ENCODE measurements at regions not wholly inside any gene's neighbourhood (a gene's known extent, or its start where the extent isn't known, plus 50 kb on each side); places are given as distances from the start of the nearest gene placed in this dataset.

DNA sequence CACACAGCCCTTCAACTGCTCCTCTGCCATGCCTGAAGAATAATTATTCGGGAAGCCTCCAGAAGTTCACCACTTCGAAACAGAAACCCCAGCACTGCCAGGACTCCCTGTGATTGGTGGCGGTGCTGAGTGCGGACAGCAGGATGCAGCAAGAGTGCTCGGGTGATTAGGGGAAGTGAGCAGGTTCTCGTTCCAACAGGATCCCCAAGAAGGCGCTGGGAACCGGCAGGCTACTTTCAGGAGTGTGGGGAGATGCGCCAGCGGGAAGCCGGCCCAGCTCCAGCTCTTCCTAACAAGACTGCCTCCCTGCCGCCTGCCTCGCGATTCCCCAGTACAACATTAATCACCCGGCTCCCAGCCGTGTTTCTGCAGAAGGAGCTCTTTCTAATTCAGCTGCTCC lies 630.2 kb downstream of the BRD1 start:
- no peak for DNase-seq

DNA sequence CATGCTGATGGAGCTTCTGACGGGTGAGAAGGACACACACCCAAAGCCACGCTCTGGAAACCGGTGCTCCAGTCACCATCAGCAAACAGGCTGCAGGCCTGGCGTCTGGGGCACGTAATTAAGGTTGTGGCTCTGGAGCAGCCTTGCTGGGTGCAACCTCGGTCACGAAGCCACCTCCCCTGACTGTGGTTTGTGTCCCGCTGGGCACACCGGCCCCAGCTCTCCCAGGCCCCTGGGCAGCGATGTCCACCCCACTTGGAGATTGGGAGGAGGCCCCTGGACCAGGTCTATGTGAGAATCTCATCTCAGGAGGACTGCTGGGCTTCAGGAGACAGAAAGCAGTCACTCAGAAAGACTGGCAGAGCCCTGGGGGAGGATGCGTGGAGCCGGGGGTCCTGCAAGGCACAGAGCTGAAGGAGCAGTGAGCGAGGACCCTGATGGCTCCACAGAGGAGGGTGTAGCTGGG lies 631.6 kb downstream of the BRD1 start:
- no peak for DNase-seq

DNA sequence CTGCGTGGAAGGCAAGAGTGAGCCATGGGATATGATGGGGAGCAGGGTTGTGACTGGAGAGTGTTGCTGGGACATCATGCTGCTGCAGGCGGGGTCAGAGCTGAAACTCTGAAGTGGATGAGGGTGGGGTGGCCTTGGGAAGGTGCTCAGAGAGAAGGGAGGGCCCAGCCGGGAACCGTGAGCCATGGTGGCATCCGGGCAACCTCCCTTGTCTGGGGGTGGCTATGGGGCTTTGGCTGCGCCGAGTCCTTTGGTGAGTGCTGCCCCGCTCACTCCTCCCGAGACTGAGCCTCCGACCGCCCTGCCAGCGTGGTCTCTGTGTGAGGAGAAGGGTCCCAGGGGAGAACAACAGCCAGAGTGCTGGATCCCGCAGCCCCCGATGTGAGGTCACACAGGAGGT lies 632.0 kb downstream of the BRD1 start:
- DNase-seq: no peak

DNA sequence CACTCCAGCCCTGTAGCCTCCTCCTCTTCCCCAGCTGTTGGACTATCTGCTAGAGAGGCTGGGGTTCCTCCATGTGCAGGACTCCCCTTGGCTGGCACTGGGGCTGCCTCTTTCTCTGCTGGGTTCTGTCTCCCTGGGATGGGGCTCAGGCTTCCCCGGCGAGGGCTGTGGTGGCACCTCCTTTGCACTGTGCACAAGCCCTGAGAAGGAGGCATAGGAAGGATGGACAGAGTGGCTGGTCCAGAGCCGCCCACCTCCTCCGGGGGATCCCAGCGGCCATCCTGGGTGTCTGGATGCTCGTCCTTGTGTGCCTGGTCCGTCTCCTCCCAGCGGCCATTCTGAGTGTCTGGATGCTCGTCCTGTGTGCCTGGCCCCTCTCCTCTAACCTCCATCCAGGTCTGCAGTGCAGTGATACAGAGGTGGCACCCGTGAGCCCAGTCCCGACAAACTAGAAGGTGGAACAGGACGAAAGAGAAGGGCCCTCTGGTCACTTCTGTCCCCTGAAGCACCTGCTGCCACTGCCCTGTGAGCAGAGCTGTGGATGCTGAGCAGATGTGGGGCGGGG lies 633.7 kb downstream of the BRD1 start:
- no peak for DNase-seq

DNA sequence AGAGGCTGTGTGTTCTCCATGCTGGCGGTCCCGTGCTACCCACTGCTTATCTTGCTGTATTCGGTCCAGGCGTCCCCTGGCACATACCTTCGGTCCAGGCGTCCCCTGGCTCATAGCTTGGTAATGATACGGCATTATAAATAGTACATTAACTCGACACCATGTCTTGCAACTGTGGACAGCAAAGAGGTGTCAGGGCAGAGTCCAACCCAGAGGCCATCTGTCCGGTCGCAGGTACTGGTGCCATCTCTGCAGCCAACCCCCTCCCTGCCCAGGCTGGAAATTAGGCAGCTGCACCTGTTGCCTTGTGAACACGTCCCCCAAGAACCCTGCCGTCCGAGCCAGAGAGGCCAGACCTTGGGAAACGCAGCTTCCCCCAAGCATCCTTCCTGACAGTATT lies 634.3 kb downstream of the BRD1 start:
- DNase-seq: no peak

DNA sequence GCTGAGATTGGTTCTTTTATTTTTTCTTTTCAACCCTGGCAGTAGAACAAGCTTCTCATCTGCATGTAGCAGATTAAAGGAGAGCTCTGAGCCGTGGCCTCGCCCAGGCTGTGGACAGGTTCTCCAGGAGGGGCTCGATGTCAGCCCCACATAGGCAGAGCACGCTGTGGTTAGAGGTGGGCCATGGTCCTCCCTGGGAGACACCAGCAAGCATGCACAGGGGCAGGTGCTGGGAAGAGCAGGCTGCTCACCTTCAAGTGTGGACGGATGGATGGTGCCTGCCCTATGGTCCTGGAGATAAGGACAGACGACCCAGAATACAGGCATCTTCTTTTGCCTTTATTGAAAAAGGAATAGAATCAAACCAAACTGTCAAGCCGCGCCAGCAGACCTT lies 634.8 kb downstream of the BRD1 start:
- no peak for DNase-seq

DNA sequence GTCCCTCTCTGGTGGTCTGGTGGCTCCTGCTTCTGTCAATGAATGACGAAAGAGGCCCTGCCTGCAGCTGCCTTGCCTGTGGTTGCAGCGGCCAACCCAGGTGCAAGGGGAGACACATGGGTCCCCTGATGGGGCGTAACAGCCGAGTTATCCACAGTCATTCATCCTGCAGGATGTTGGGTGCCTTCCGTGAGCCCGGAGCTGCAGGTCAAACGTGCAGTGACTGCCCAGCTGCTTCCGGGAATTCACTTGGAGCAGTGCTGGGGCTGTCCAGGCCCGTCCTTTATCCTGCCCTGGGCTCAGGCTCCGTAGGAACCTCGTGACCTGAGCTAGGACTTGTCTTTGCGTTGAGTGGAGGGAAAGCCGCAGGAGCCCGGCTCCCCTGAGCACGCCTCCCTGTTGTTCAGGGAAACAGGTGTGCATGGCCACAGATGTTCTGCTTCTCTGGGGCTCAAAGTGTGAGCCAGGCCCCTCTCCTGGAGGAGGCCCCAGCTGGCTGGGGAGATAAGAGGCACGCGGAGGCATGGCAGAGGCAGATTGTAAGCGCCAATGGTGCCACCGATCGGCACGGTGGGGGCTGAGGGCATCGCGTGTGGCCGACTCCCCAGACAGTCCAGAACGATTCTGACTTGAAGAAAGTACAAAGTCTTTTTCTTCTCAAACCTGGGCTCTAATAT lies 635.4 kb downstream of the BRD1 start:
- DNase-seq: no peak

DNA sequence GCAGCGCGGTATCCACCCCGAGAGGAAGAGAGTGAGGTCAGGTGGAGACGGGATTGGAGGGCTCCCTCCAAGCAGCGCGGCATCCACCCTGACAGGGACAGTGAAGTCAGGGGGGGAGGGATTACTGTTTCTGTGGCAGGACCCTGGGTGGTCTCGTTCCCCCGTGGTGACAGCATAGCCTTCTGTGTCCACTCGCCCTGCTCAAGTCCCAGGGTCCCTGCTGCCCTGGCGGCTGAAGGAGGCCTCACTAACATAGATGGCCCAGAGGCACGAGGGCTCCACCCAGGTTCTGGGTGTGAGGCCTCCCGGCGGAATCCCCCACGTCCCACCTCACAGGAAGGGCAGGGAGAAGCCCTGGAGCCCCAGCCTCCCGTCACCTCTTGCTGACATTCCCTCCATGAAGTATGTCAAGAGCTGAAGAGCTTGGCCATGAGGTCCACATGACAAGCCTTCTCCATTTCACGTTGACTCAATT lies 636.1 kb downstream of the BRD1 start:
- DNase-seq: no peak

DNA sequence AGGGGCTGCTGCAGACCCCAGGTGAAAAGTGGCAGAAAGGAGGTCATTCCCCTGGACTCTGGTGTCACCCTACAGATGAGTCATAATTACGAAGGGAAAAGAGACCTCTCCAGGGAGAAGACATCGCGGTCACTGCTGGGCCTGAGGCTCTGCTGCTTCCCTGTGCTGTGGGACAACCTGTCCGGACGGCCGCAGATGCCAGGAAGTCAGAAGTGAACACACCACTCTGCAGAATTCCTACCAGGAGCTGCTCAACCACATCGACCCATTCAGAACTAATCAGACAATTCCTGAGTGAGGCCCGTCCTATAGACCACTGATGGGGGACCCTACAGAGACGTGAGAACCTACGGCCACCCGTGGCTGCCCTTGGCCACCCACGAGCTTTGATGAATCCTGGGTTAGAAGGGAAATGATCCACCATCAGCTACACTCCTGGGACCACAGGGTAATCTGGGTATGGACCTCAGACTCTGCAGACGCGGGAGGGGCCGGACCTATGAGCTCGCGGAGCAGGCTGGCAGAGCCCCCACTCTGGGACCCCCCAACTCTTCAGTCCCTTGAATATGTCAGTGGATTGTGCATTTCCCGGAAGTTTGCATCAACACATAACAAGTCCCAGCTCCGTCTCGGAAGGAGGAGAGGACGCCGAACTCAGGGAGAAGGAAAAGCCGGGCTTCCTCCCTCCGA lies 636.7 kb downstream of the BRD1 start:
- DNase-seq: no peak

DNA sequence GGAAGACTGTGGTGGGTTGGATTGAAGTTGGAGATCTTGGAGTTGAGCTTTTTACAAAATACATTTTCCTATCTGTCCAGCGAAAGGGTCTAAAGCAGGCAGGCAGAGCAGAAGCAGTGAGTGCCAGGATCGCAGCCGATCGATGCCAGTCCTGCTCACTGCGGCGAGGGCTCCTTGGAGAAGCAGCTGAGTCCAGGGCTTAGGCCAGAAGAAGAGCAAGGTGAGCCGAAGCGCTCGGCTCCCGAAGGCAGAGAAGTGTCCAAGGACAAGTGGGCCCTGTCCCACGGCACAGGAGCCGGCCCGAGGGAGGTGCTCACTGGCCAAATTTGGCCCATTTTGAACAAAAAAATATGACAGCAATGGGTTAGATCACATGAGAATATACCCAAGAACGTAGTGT lies 637.8 kb downstream of the BRD1 start:
- no peak for DNase-seq

DNA sequence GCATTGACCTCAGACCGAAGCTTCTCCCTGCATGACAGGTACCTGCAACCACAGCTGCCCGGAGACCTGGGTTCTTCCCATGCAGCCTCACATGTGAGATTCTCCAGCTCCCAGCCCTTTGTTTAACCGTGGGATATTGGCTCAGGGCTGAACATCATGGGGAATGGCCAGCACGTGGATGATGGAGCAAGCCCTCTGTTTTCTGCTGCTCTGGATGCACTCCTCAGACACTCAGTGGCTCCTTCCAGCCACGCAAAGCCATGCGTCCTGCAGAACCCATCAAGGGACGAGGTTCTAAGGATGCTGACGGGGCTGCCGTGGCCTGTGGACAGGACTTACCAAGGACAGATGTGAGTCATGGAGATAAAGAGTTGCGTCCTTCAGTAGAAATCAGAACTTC lies 639.1 kb downstream of the BRD1 start:
- no peak for DNase-seq

DNA sequence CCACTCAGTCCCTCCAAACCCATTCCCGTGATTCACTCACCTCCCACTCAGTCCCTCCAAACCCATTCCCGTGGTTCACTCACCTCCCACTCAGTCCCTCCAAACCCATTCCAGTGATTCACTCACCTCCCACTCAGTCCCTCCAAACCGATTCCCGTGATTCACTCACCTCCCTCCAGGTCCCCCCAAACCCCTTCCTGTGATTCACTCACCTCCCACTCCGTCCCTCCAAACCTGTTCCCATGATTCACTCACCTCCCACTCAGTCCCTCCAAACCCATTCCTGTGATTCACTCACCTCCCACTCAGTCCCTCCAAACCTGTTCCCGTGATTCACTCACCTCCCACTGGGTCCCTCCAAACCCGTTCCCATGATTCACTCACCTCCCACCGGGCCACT lies 639.6 kb downstream of the BRD1 start:
- DNase-seq: no peak

DNA sequence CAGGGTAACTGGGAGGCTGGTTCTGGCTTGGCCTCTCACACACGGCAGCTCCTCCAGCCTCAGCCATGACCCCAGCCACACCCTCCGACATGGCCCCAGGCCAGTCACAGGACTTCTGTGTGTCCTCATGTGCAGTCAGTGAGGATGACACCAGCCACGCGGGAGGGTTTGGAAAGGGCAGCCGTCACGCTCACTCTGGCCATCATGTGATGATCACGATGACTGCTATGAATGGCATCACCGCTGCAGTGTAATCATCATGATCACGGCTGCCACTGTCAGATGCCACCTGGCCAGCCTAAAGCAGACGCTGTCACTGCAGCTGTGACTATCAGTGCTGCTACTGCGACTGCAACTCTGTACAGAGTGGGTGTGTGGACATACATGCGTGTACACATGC lies 640.9 kb downstream of the BRD1 start:
- no peak for DNase-seq

DNA sequence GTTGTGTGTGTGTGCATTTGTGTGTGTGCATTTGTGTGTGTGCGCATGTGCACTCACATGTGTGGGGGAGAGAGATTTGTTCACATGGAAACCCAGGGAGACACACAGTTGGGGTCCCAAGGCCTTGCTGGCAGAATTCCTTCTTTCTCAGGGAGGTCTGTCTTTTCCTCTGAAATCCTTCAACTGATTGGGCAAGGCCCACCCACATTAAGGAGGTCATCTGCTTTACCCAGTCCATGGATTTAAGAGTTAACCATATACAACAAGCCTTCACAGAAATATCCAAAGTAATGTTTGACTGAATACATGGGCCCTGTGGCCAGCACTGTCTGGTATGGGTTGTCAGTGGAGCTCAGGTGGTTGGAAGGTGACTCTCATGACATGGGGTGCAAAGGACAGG lies 641.4 kb downstream of the BRD1 start:
- DNase-seq: no peak

DNA sequence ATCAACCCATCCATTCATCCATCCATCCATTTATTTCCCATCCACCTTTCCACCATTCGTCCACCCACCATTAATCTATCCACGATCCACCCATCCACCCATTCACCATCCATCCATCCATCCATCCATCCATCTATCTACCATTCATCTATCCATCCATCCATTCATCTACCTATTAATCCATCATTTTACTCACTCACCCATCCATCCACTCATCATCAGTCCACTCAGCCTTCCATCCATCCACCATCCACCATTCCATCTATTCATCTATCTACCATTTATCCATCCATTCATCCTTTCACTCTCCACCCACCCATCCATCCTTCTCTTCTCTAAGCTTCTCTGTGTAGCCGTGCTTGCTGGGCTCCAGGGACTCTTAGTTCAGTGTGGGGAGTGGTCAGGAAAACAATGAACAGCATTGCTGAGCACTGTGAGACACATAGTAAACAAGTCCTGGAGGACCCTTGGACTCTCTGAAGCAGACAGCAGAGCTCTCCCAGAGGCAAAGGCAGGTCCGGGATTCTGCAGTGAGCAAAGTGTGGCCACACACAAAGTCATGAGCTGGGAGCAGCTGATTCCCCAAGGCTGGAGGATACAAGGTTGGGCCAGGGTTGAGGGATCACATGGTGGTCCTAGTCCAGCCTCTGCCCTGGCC lies 642.2 kb downstream of the BRD1 start:
- DNase-seq: no peak

DNA sequence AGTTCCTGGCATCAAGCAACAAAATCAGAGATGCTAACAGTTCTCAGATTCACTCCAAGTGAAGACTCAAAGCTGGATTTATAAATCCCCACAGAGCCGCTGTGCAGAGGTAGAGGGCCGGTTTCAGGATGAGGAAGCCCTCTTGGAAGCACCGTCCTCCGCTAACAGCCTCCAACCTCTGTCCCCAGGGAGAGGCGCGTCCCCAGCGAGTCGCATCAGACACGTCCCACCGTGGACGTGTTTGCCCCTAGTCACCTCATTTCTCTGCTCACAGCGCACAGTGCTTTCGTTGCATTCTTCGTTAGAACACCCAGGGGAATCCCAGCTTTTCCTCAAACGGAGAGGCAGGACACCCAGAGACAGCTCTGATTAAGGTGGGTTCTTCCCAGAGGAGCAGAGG lies 642.9 kb downstream of the BRD1 start:
- no peak for DNase-seq

DNA sequence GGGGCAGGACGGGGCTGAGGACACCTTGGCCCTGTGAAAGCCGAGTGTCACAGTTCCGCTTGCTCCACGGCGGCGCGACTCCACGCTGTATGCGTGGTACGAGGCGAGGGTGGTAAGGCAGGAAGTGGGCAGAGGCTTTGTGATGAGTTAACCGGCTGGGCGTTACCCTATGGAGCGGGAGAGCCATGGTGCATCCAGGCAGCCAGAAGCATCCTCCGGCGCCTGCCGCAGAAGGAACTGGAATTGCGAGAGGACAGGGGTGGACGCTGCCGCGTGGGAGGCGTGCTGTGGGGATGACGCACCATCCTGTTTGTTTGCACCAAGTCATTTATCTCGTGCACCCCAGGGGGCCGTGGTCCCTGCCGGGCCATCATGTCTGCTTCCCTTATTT lies 643.9 kb downstream of the BRD1 start:
- no peak for DNase-seq

DNA sequence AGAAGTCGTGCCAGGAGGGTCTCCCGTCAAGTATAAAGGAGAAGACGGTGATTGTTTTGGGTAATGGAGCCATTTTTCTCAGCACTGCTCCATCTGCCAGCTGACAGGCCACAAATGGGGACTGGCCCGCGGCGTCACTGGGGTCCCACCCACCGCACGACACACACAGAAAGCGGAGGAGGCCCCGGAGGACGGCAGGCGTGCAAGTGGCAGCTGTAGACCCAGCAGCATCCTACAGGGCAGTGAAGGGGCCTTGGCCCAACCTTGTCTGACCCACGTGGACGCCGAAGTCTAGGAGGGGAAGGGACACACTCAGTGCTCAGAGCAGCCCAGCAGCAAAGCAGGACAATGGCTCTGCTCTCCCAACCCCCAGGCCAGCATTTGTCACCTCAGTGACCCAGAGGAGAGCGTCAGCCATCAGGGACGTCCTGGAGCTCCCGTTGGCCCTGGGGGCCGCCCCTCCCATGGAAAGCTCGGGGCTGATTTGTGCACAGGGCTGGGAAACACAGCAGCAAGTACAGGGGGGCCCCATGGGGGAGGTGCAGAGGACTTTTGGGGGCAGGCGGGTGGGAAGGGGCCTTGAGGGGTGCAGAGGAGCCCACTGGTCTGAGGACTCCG lies 644.4 kb downstream of the BRD1 start:
- DNase-seq: no peak

DNA sequence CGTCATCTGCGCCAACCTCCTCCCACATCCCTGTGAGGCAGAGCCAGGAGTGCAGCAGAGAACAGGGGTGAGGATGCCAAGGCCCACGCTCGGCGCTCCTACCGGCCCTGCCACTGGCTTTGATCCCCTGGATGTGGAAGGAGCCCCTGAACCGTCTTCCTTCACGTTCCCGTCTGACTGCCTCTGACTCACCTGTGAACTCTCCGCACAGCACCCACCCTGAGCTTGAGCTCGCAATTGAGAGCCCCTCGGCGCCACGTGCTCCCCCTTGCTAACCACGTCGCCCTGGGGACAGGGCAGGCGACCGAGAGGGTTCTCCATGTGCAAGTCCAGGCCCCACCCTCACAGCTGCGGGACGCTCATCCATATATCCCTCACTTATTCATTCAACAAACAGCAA lies 645.3 kb downstream of the BRD1 start:
- DNase-seq: no peak

DNA sequence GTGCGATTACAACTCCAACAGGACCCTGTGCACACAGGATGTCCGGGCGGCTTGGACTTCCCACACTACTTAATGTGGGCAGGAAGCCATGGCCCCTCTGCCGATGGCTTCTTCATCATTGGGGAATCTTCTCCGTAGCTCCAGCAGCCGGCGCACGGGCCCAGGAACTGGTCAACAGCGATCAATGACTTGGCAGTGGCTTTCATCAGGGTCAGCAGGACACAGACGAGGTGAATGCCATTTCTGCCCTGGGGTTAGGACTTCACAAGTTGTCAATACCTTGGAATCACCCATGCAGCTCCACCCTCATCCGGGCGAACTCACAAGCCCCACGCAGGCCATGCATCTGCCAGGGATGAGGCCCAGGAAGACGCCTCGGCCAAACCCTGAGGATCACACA lies 645.7 kb downstream of the BRD1 start:
- no peak for DNase-seq

DNA sequence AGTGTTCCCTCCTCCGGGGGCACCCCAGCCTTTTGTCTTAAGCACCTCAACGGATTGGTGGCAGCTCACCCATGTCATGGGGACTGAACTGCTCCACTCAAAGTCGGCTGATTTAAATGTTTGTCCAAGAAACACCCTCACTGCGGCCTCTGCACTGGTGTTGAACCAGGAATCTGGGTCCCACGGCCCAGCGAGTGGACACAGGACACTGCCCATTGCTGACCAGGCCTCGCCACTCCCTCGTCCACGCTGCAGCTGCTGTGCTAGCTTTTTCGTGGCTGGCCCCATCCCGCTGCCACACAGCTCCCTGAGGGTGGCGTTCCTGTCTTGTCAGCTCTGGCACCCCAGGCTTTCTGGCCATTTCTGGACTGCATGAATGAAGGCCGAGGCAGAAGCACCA lies 646.2 kb downstream of the BRD1 start:
- DNase-seq: no peak

DNA sequence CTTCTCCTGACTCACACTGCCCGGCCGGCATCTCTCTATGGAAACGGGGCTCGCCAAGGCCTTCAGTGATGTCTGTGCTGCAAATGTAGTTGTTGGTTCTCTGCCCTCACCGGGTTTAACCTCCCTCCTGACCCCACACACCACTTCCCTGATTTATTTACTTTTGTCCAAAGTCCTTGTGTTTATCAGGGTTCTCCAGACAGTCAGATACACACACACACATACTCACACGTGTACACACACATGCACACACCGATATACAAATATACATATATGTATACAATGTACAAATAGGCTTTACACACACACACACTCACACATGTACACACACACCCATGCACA lies 647.0 kb downstream of the BRD1 start:
- DNase-seq: no peak

DNA sequence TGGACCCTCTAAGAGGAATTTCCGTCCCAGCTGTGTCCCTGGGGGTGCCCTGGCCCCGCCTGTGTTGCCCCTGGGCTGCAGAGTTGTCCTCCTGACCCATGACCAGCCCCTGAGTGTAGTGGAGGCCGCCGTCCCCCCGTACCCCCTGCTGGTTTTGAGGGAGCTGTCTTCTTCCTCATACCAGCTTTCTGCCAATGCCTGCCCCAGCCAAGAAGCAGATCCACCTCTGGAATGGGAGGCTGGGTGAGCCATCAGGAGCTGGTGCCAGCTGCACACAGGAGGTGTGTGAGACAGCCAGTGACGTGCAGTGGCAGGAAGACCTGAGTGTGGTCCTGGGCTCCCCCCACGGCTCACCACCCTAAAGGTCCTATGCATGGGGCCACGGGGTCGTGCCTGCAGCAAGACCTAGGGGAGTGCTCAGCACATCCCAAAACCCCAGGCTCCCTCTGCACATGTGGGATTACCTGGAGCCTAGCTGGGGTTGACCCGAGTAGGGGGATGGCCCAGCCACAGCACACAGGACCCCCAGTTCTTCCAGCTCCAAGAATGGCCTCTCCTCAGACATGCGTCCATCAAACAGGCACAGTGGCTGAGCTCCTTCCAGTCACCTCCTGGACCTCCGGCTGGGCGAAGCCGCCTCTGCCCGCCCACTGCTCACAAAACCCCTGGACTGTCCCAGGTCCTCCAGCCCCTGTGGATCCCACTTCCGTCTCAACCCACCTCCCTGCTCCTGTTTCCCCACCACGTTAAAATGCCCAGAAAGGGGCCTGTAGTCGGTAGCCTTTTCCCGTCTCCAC lies 647.6 kb downstream of the BRD1 start:
- DNase-seq: no peak
